Smooth muscle cell of the brain vasculature (primary cell): ENCODE measurements at regions not wholly inside any gene's neighbourhood (a gene's known extent, or its start where the extent isn't known, plus 50 kb on each side); places are given as distances from the start of the nearest gene placed in this dataset.
"Not testable (repeated sequence)": the region's sequence is repeated elsewhere in the genome, so short reads cannot be mapped to it uniquely, and the experiment has no call there.

Source experiments
- DNase-seq: peaks from one replicate; pipeline ENCODE4 v3.0.0-alpha.2; 2012; ENCODE audit warnings: low read depth, low spot score

- DNase-seq, result no peak
Measured at GRCh38 chr15:96894659-96895058, 564.2 kb downstream of the NR2F2 start.

- no peak for DNase-seq
Measured at GRCh38 chr15:96896766-96897165, 566.3 kb downstream of the NR2F2 start.

GRCh38 chr15:96914081-96914480, 583.6 kb downstream of the NR2F2 start:
- no peak for DNase-seq

GRCh38 chr15:96916750-96917149, 586.2 kb downstream of the NR2F2 start:
- no peak for DNase-seq

GRCh38 chr15:96924570-96924969, 594.1 kb downstream of the NR2F2 start:
- DNase-seq, result no peak

- no peak for DNase-seq
Measured at GRCh38 chr15:96947296-96948229, 617.1 kb downstream of the NR2F2 start.

- DNase-seq, result no peak
Measured at GRCh38 chr15:96948981-96949380, 618.5 kb downstream of the NR2F2 start.

GRCh38 chr15:96958721-96959120, 628.2 kb downstream of the NR2F2 start:
- no peak for DNase-seq

GRCh38 chr15:96959501-96959900, 629.0 kb downstream of the NR2F2 start:
- DNase-seq, result no peak

- DNase-seq, result no peak
Measured at GRCh38 chr15:96960711-96961480, 630.4 kb downstream of the NR2F2 start.

- DNase-seq, result no peak
Measured at GRCh38 chr15:96966554-96966953, 636.1 kb downstream of the NR2F2 start.

- DNase-seq, result no peak
Measured at GRCh38 chr15:96969732-96970710, 639.5 kb downstream of the NR2F2 start.

- no peak for DNase-seq
Measured at GRCh38 chr15:96972201-96972600, 641.7 kb downstream of the NR2F2 start.

- no peak for DNase-seq
Measured at GRCh38 chr15:96974761-96975160, 644.3 kb downstream of the NR2F2 start.

GRCh38 chr15:96977886-96978285, 647.4 kb downstream of the NR2F2 start:
- no peak for DNase-seq

- no peak for DNase-seq
Measured at GRCh38 chr15:96978937-96979473, 648.5 kb downstream of the NR2F2 start.

GRCh38 chr15:96984121-96984671, 653.7 kb downstream of the NR2F2 start:
- not testable (repeated sequence) for DNase-seq

- DNase-seq, result no peak
Measured at GRCh38 chr15:96992817-96993216, 662.3 kb downstream of the NR2F2 start.

- DNase-seq, result no peak
Measured at GRCh38 chr15:96997538-96997937, 667.0 kb downstream of the NR2F2 start.

- DNase-seq, result no peak
Measured at GRCh38 chr15:97009031-97009431, 678.5 kb downstream of the NR2F2 start.

- no peak for DNase-seq
Measured at GRCh38 chr15:97012986-97013385, 682.5 kb downstream of the NR2F2 start.
